H1 (cell line): ENCODE measurements at regions not wholly inside any gene's neighbourhood (a gene's known extent, or its start where the extent isn't known, plus 50 kb on each side); places are given as distances from the start of the nearest gene placed in this dataset.

Experiments
- JUN ChIP-seq: IDR thresholded peaks from 2 replicates; pipeline ENCODE4 v1.6.1; 2011; ENCODE audit warnings: low read depth, mild to moderate bottlenecking, improper control_type of control experiment, low read length
- POLR2A ChIP-seq, 2 experiments: IDR thresholded peaks; 1 replicate in 1 of 2; 2 replicates in 1 of 2; pipeline ENCODE4 v1.6.1; 2011; ENCODE audit warnings: low read depth in 2 of 2, low read length in 2 of 2, mild to moderate bottlenecking in 2 of 2; ENCODE audit errors: control extremely low read depth in 1 of 2
- TF ChIP-seq, protein P1 (sequence below), 3 experiments: IDR thresholded peaks; 1 replicate in 2 of 3; 2 replicates in 1 of 3; pipeline versions ENCODE4 v1.5.1 to v1.6.1; 2011; ENCODE audit warnings: low read length in 3 of 3, mild to moderate bottlenecking in 3 of 3, inconsistent platforms in 2 of 3, low read depth in 1 of 3, moderate library complexity in 1 of 3; ENCODE audit not compliant: insufficient read depth in 1 of 3; ENCODE audit errors: control extremely low read depth in 1 of 3

DNA sequence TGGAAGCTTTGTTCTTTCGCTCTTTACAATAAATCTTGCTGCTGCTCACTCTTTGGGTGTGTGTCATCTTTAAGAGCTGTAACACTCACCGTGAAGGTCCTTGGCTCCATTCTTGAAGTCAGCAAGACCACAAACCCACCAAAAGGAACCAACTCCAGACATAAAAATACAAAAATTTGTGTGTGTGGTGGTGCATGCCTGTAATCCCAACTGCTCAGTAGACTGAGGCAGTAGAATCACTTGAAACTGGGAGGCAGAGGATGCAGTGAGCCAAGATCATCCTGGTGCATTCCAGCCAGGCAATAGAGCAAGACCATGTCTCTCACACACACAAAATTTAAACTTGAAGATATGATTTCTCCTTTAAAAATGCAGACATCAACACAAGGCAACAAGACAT is 1431.7 kb upstream of the B3GALT2 start:
- TF ChIP-seq POLR2A (IDR thresholded peaks at IDR 0.05; ENCODE audit: control extremely low read depth in 1 of 2, low read depth in 2 of 2, low read length in 2 of 2) (no peak), JUN (no peak)
- TF ChIP-seq, protein P1, sequence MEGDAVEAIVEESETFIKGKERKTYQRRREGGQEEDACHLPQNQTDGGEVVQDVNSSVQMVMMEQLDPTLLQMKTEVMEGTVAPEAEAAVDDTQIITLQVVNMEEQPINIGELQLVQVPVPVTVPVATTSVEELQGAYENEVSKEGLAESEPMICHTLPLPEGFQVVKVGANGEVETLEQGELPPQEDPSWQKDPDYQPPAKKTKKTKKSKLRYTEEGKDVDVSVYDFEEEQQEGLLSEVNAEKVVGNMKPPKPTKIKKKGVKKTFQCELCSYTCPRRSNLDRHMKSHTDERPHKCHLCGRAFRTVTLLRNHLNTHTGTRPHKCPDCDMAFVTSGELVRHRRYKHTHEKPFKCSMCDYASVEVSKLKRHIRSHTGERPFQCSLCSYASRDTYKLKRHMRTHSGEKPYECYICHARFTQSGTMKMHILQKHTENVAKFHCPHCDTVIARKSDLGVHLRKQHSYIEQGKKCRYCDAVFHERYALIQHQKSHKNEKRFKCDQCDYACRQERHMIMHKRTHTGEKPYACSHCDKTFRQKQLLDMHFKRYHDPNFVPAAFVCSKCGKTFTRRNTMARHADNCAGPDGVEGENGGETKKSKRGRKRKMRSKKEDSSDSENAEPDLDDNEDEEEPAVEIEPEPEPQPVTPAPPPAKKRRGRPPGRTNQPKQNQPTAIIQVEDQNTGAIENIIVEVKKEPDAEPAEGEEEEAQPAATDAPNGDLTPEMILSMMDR (IDR thresholded peaks at IDR 0.05; ENCODE audit: control extremely low read depth in 1 of 3, insufficient read depth in 1 of 3, low read depth in 1 of 3, low read length in 3 of 3), result no peak
